HG03097 (cell line): ENCODE measurements at regions not wholly inside any gene's neighbourhood (a gene's known extent, or its start where the extent isn't known, plus 50 kb on each side); places are given as distances from the start of the nearest gene placed in this dataset.

ENCODE experiments used
- ATAC-seq: cut with Tn5 transposase; IDR thresholded peaks from one replicate; pipeline ENCODE4 v1.9.1; 2021; ENCODE audit not compliant: unreplicated experiment, low FRiP score

GRCh38 chr5:2696156-2696807, 55.2 kb downstream of the IRX2 start:
- ATAC-seq = no peak

GRCh38 chr5:2695200-2695891, 56.1 kb downstream of the IRX2 start:
- no peak for ATAC-seq

GRCh38 chr5:2691530-2691929, 59.9 kb downstream of the IRX2 start:
- ATAC-seq = no peak

DNA sequence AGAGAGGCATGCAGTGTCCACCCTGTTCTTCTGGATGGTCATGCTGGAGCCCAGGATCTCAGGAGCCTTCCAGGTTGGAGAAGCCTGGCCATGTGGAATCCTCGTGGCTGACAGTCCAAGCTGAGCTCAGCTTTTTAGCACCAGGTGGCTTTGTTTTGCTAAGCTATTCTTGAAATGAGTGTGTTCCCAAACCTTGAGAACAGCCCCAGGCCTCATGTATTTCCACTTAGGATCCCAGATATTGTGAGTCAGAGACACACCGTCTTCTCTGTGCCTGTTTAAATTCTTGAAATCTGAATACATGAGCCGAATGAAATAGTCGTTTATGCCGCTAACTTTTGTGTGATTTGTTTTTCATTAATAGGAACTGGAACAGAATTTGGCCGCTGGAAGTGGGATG, 61.2 kb downstream of the IRX2 start:
- no peak for ATAC-seq

DNA sequence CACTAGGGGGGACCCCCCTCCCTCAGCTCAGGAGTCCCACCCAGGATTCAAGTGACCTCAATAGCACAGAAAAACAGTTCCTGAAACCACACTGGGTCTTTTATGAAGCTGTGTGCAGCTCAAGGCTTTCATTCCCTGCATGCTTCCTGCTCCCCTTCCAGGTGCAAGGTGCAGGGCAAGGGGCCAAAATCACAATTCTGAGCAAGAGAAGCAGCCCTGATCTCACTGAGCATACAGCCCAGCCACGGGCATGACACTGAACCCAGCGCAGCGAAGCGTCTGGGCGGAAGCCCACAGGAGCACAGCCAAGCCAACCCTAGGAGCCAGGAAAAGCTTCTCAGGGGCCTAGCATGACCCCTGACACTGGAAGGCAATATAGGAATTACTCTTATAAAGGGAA, 62.9 kb downstream of the IRX2 start:
- ATAC-seq = no peak

DNA sequence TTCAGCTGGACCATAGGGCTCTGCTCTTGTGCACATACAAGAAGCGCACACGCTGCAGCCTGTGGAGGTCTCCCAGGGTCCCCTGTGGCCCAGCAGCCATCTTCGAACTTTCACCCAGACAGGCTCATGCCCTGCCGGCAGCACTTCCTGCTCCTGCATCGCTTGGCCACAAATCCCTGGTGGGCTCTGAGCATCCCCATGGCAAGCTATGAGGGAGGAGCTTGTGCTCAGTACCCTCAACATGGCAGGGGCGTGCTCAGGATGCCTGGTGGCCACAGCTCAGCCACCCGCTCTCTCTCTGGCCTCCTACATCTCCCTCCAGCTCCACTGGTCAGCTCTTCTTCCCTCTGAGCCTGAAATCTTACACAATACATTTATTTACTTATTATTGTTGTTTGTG, 63.7 kb downstream of the IRX2 start:
- no peak for ATAC-seq

DNA sequence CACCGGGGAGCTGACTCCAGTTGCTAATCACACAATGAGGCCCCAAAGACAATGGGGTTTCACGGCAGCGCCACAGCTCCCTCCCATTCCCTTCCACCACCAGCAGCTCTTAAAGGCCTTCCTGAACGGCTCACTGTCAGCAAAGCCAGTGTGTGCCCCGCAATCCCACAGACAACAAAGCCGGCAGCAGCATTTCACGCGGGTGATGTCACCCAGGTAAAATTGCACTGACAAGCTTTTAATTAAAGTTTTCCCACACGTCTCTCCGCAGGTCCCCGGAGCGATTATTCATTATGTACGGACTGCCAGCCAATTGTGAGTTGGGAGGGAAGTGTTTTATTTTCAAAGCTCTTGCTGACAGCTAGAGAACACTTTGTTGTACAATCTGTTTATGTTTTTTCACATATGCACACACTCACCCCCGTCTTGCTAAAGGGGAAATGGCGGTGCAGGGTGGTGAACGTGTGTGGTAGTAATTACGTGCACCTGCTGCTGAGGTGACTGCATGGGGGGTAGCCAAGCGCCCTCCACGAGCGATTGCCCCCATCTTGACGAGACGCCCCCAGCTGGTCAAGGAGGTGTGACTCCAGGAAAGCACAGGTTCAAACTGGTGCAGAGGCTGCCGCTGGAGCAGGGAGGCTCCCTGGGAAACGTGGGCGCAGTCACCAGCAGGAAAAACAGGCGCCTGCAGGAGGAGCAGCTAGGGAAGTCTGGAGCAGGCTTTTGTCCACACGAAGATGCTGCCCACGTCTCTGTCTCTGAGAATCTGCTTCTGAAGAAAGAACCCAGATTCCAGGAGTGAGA, 65.0 kb downstream of the IRX2 start:
- no peak for ATAC-seq

DNA sequence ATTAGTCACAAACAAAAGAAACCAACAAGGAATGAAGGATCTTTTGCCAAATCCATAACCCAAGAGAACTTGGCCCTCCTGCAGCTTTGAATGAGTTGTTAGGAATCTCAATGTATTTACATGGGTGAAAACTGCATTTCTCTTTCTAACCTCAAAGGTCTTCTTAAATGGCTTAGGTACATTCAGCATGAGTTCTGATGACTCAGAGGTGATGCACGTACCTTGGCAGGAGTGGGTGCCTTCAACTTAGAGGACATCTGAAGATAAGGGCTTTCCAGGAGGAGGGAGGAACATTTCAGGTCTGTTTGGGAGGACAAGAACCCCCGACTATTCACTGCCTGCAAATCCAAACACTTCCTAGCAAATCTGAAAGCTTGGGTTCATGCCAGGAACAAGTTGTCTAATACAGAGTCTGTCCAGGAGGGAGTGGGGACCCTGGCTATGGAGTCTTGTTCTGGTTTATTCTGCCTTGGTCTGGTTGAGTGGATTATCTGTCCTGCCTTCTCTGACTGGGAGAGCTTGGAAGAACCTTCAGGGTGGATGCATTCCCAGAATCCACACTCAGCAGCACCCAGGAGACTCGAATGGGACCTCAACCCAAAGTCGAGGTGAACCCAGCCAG, 65.7 kb downstream of the IRX2 start:
- ATAC-seq = no peak

GRCh38 chr5:2684606-2685005, 66.9 kb downstream of the IRX2 start:
- no peak for ATAC-seq

DNA sequence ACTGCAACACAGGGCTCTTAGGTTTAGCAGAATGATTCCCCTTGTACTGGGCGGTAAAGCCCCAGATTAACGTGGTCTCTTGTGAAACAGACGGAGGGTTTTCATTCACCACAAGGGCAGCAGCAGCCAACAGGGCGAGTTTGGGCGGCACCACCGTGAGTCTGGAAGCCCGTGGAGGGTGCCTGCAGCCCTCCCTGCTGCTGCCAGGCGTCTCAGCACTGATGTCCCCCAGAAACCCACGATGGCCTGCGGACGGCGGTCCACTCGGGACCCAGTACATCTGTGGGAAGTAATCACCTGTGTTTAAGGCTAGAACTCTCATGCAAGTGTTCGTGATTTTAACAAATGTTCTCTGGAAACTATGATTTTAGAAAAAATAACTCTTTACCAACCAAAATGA, 67.8 kb downstream of the IRX2 start:
- no peak for ATAC-seq

GRCh38 chr5:2681476-2681875, 70.0 kb downstream of the IRX2 start:
- ATAC-seq = no peak

DNA sequence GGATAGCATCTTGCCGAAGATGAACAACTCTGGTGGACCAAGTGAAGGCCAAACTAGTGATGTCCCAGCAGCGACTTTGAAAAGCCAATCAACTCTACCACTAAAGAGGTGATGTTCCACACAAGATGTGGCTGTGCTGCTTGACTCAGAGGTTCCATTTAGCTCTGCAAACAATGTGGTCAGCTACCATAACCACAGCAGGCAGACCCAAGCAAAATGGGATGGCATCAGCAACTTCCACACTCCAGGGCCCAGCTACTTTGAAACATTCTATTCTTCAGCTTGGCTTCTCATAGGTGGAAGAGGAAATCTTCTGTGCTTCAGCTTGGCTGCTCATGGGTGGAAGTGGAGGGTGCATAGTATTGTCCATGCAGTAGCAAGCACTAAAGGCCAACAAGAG, 70.5 kb downstream of the IRX2 start:
- no peak for ATAC-seq

GRCh38 chr5:2677689-2678088, 73.8 kb downstream of the IRX2 start:
- no peak for ATAC-seq

DNA sequence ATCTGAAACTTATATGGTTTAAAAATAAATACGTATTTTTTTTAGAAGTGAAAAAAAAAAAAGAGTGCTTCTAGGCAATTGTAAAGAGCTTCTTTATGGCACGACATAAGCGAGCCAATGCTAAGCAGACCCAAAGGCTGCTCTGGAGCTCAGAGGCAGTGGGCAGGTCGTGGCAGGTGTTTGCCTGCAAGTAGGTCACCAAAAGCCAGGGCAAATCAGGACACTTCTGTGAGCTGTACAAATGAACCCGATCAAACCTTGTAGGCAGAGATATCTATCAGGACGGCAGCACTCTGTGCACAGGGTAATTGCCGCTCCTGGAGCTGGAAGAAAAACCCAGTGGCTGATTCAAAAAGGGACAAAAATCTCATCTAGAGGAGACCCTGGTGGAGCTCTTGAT, 75.9 kb downstream of the IRX2 start:
- ATAC-seq = no peak

- no peak for ATAC-seq
Measured at GRCh38 chr5:2674456-2674855, 77.0 kb downstream of the IRX2 start.

GRCh38 chr5:2670940-2671339, 80.5 kb downstream of the IRX2 start:
- ATAC-seq = no peak

DNA sequence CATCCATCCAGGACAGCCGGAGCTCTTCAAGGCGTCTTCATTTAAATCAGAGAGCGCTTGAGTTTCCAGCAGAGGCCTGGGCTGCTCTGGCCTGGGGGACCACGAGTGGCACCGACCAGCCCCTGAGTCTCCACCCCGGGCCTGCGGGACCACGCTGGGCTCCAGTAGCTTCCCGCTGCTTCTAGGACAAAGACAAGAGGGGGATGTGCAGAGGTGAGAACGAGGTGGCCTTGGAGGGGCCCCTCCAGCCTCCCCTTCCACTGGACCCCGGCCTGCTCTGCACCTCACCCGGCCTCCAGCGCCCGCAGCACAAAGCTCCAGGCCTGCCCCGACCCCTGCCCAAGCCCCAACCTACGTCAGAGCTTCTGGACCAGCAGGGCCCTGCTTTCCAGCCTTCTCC, 81.6 kb downstream of the IRX2 start:
- no peak for ATAC-seq

GRCh38 chr5:2669259-2669658, 82.2 kb downstream of the IRX2 start:
- ATAC-seq = no peak

DNA sequence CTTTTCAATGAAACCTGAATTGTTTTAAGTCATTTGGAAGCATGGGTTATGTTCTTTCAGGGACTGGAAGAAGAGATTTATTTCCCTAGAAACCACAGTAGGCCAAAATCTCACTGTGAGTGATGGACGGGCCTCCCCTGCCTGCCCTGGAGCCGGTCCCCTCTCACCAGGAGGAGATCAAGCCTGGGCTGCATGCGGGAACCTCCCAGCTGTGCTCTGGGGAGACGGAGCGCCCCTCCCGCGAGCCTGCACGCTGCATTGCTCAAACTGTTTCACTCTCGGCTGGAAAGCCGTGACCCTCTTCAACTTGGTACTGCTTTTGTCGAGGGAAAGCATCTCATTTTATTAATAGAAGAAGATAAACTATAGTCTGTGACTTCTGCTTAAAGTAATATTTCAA, 85.4 kb downstream of the IRX2 start:
- no peak for ATAC-seq

- no peak for ATAC-seq
Measured at GRCh38 chr5:2663489-2663888, 88.0 kb downstream of the IRX2 start.

DNA sequence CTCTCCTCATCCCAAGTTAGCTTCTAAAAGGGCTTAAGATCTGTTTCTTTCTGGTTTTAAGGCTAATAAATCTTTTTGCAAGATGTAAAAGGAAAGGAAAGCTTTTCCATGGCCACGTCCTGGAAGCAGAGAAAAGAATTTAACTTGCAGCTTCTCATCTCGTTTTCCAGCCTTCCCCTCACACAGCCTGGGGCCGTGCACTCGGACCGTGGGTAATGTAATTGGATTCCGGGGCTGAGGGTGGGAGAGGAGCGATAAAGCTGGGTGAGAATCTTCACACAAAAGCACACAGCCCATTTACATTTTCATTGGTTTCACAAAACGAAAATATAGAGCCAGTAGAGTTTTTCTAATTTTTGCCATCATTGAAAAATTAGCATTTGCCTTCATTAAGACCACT, 91.2 kb downstream of the IRX2 start:
- no peak for ATAC-seq
